Loucy (cell line): ENCODE measurements at regions not wholly inside any gene's neighbourhood (a gene's known extent, or its start where the extent isn't known, plus 50 kb on each side); places are given as distances from the start of the nearest gene placed in this dataset.

Experiments
- H2AFZ ChIP-seq: fragments of 200-600 bp; sonication (generic); 2 replicates; pipeline ENCODE4 v1.6.0; 2016; ENCODE audit warnings: antibody characterized with exemption, mild to moderate bottlenecking, low read length, moderate library complexity
- H3F3A ChIP-seq: fragments of 200-600 bp; 2 replicates; pipeline ENCODE4 v1.6.0; 2016; ENCODE audit warnings: antibody characterized with exemption, low read depth, mild to moderate bottlenecking
- H3K27me3 ChIP-seq: fragments of 200-600 bp; sonication (generic); 2 replicates; pipeline ENCODE4 v1.6.1; 2014; ENCODE audit warnings: low read length, mild to moderate bottlenecking; ENCODE audit not compliant: insufficient read depth, poor library complexity, severe bottlenecking
- H3K36me3 ChIP-seq: fragments of 200-600 bp; sonication (generic); 2 replicates; pipeline ENCODE4 v1.6.1; 2016; ENCODE audit warnings: low read length; ENCODE audit not compliant: insufficient read depth
- H3K4me1 ChIP-seq: fragments of 200-600 bp; sonication (generic); 2 replicates; pipeline ENCODE4 v1.5.1; 2014; ENCODE audit warnings: low read length, mild to moderate bottlenecking; ENCODE audit not compliant: insufficient read depth, poor library complexity, severe bottlenecking
- H3K4me2 ChIP-seq: fragments of 200-600 bp; sonication (generic); 2 replicates; pipeline ENCODE4 v1.6.0; 2014; ENCODE audit warnings: antibody characterized with exemption, low read length, low read depth, mild to moderate bottlenecking; ENCODE audit not compliant: poor library complexity, severe bottlenecking
- H3K4me3 ChIP-seq: fragments of 200-600 bp; sonication (generic); 2 replicates; pipeline ENCODE4 v1.5.1; 2014; ENCODE audit warnings: low read length, mild to moderate bottlenecking, mixed read lengths; ENCODE audit not compliant: poor library complexity, severe bottlenecking
- H3K79me2 ChIP-seq: fragments of 200-600 bp; sonication (generic); 2 replicates; pipeline ENCODE4 v1.6.1; 2014; ENCODE audit warnings: low read length; ENCODE audit not compliant: insufficient read depth
- H3K9ac ChIP-seq: fragments of 200-600 bp; sonication (generic); 2 replicates; pipeline ENCODE4 v1.6.0; 2014; ENCODE audit warnings: mild to moderate bottlenecking, low read depth, low read length, moderate library complexity; ENCODE audit not compliant: poor library complexity, severe bottlenecking
- H3K9me2 ChIP-seq: fragments of 200-600 bp; sonication (generic); replicated peaks from 2 replicates; pipeline ENCODE4 v1.6.1; 2016; ENCODE audit warnings: low read depth, low read length, mixed read lengths
- H3K9me3 ChIP-seq: fragments of 200-600 bp; sonication (generic); 2 replicates; pipeline ENCODE4 v1.6.1; 2014; ENCODE audit warnings: mild to moderate bottlenecking, antibody characterized with exemption, low read length, low read depth; ENCODE audit not compliant: insufficient read depth
- H4K20me1 ChIP-seq: fragments of 200-600 bp; sonication (generic); 2 replicates; pipeline ENCODE4 v1.6.0; 2014; ENCODE audit warnings: antibody characterized with exemption, low read length, mild to moderate bottlenecking; ENCODE audit not compliant: insufficient read depth, poor library complexity, severe bottlenecking
- CTCF ChIP-seq: fragments of 200-600 bp; sonication (generic); conservative IDR thresholded peaks from 2 replicates; pipeline ENCODE4 v1.5.1; 2014; ENCODE audit warnings: mild to moderate bottlenecking, antibody characterized with exemption, low read length
- EZH2phosphoT487 ChIP-seq: fragments of 200-600 bp; IDR thresholded peaks from 2 replicates; pipeline ENCODE4 v1.6.1; 2018; ENCODE audit warnings: antibody characterized with exemption, mild to moderate bottlenecking, moderate library complexity, borderline replicate concordance

- Histone ChIP-seq H3K4me2 (no peak overlapping the region), H3K36me3 (no peaks in the 10 kb centered on the region), H2AFZ (no peak overlapping the region), H3K79me2 (no peaks in the 10 kb centered on the region), H3K9me3 (no peaks in the 10 kb centered on the region), H3K27me3 (no peaks in the 10 kb centered on the region), H3K9me2 (no peaks in the 10 kb centered on the region), H3K9ac (no peak overlapping the region), H4K20me1 (no peaks in the 10 kb centered on the region), H3K4me3 (no peak overlapping the region), H3F3A (no peaks in the 10 kb centered on the region), H3K4me1 (no peaks in the 10 kb centered on the region)
- TF ChIP-seq CTCF (no peak), EZH2phosphoT487 (no peak)
Observed at GRCh38 chr22:27084130-27084529, 426.7 kb downstream of the MIAT start.

GRCh38 chr22:27086080-27087044 is 429.0 kb downstream of the MIAT start:
- Histone ChIP-seq H3K4me1 (no peaks in the 10 kb centered on the region), H3K27me3 (no peaks in the 10 kb centered on the region)

GRCh38 chr22:27087051-27087450 is 429.7 kb downstream of the MIAT start:
- no peaks in the 10 kb centered on the region for H3K79me2 ChIP-seq
- H3K9ac ChIP-seq = no peak overlapping the region
- no peaks in the 10 kb centered on the region for H3K27me3 ChIP-seq
- H2AFZ ChIP-seq = no peak overlapping the region
- no peaks in the 10 kb centered on the region for H3K9me3 ChIP-seq
- H3K4me2 ChIP-seq = no peak overlapping the region
- H3K36me3 ChIP-seq = no peaks in the 10 kb centered on the region
- TF ChIP-seq EZH2phosphoT487 = no peak
- no peak for TF ChIP-seq CTCF
- H4K20me1 ChIP-seq = no peaks in the 10 kb centered on the region
- no peaks in the 10 kb centered on the region for H3K9me2 ChIP-seq
- H3K4me1 ChIP-seq = no peaks in the 10 kb centered on the region
- no peak overlapping the region for H3K4me3 ChIP-seq
- no peaks in the 10 kb centered on the region for H3F3A ChIP-seq

More at GRCh38 chr22:27086080-27087044, 429.0 kb downstream of the MIAT start:
- no peaks in the 10 kb centered on the region for H3K9me3 ChIP-seq
- H4K20me1 ChIP-seq = no peaks in the 10 kb centered on the region
- no peak overlapping the region for H3K4me2 ChIP-seq
- no peak overlapping the region for H2AFZ ChIP-seq
- no peaks in the 10 kb centered on the region for H3K79me2 ChIP-seq
- no peak overlapping the region for H3K4me3 ChIP-seq
- TF ChIP-seq EZH2phosphoT487 = no peak
- TF ChIP-seq CTCF = no peak
- no peaks in the 10 kb centered on the region for H3F3A ChIP-seq
- H3K9ac ChIP-seq = no peak overlapping the region
- H3K9me2 ChIP-seq = no peaks in the 10 kb centered on the region
- no peaks in the 10 kb centered on the region for H3K36me3 ChIP-seq
